AG04449 (cell line): ENCODE measurements at regions not wholly inside any gene's neighbourhood (a gene's known extent, or its start where the extent isn't known, plus 50 kb on each side); places are given as distances from the start of the nearest gene placed in this dataset.
"Not testable (repeated sequence)": the region's sequence is repeated elsewhere in the genome, so short reads cannot be mapped to it uniquely, and the experiment has no call there.

ENCODE experiments used
- CTCF ChIA-PET: fragments of 350-600 bp; formaldehyde crosslinking; extraction: SDS; loops from one replicate; lab custom pipeline; 2021; ENCODE audit warnings: antibody characterized with exemption; lab: Yijun Ruan, JAX
- POLR2A ChIA-PET: fragments of 400-600, 350-600 bp; formaldehyde crosslinking; extraction: SDS; loops from one replicate; lab custom pipeline; 2020; ENCODE audit warnings: antibody characterized with exemption, inconsistent platforms; lab: Yijun Ruan, JAX
- DNase-seq: peaks from one replicate; pipeline ENCODE4 v3.0.0-alpha.2; 2010; ENCODE audit warnings: low read depth, low spot score
- H3K4me3 ChIP-seq: 2 replicates; pipeline ENCODE4 v1.5.1; 2011; ENCODE audit warnings: low read depth, mild to moderate bottlenecking, control low read depth, low read length
- CTCF ChIP-seq: IDR thresholded peaks from one replicate; pipeline ENCODE4 v1.5.1; 2011; ENCODE audit warnings: mild to moderate bottlenecking, moderate library complexity, low read length, control low read depth, inconsistent platforms; ENCODE audit not compliant: insufficient read depth; ENCODE audit errors: missing control alignments

GRCh38 chr4:184335520-184335919, 117.8 kb upstream of the ENPP6 start:
- ChIA-PET POLR2A (no interaction called here), CTCF (interaction anchor here (1.1 kb wide), 1 partner anchor 202 kb away, joined by 3 read pairs; no protein-coding TSS in a partner anchor)
- DNase-seq: no peak
- H3K4me3 ChIP-seq: no peak overlapping the region
- TF ChIP-seq CTCF: no peak

GRCh38 chr4:184333446-184333845, 115.8 kb upstream of the ENPP6 start:
- POLR2A ChIA-PET, CTCF ChIA-PET, H3K4me3 ChIP-seq: not testable (repeated sequence)

GRCh38 chr4:184331268-184331995, 113.8 kb upstream of the ENPP6 start:
- no peak overlapping the region for H3K4me3 ChIP-seq
- no peak for TF ChIP-seq CTCF
- DNase-seq: no peak
- CTCF ChIA-PET: interaction anchor here (0.9 kb wide), 1 partner anchor 10 kb away, joined by 3 read pairs; no protein-coding TSS in a partner anchor
- POLR2A ChIA-PET: no interaction called here

More at GRCh38 chr4:184333446-184333845, 115.8 kb upstream of the ENPP6 start:
- not testable (repeated sequence) for DNase-seq

GRCh38 chr4:184330517-184331094, 112.9 kb upstream of the ENPP6 start:
- H3K4me3 ChIP-seq, POLR2A ChIA-PET, DNase-seq, CTCF ChIA-PET: not testable (repeated sequence)

- no peak overlapping the region for H3K4me3 ChIP-seq
- TF ChIP-seq CTCF: no peak
- ChIA-PET POLR2A (no interaction called here), CTCF (no interaction called here)
- no peak for DNase-seq
Observed at GRCh38 chr4:184329659-184330400, 112.2 kb upstream of the ENPP6 start.

- no peak for TF ChIP-seq CTCF
- DNase-seq: no peak
- no peak overlapping the region for H3K4me3 ChIP-seq
- POLR2A ChIA-PET: no interaction called here
- CTCF ChIA-PET: interaction anchor here (1.4 kb wide), 1 partner anchor 210 kb away, joined by 4 read pairs; no protein-coding TSS in a partner anchor
Observed at GRCh38 chr4:184329235-184329634, 111.6 kb upstream of the ENPP6 start.
